ENCODE measurements at regions not wholly inside any gene's neighbourhood (a gene's known extent, or its start where the extent isn't known, plus 50 kb on each side); places are given as distances from the start of the nearest gene placed in this dataset.

GRCh38 chr13:22422023-22422422 lies 751.1 kb downstream of the FGF9 start:
- TF ChIP-seq, protein P1, sequence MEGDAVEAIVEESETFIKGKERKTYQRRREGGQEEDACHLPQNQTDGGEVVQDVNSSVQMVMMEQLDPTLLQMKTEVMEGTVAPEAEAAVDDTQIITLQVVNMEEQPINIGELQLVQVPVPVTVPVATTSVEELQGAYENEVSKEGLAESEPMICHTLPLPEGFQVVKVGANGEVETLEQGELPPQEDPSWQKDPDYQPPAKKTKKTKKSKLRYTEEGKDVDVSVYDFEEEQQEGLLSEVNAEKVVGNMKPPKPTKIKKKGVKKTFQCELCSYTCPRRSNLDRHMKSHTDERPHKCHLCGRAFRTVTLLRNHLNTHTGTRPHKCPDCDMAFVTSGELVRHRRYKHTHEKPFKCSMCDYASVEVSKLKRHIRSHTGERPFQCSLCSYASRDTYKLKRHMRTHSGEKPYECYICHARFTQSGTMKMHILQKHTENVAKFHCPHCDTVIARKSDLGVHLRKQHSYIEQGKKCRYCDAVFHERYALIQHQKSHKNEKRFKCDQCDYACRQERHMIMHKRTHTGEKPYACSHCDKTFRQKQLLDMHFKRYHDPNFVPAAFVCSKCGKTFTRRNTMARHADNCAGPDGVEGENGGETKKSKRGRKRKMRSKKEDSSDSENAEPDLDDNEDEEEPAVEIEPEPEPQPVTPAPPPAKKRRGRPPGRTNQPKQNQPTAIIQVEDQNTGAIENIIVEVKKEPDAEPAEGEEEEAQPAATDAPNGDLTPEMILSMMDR (IDR thresholded peaks at IDR 0.05; ENCODE audit: control insufficient read depth, extremely low read depth, insufficient read depth), result no peak
- H3K4me3 ChIP-seq (ENCODE audit: low read depth, low read length), result no peak overlapping the region
- DNase-seq (ENCODE audit: low read depth), result no peak

- TF ChIP-seq, protein P1 (IDR thresholded peaks at IDR 0.05; ENCODE audit: control insufficient read depth, extremely low read depth, insufficient read depth), result no peak
Measured at GRCh38 chr13:22422712-22423111, 751.8 kb downstream of the FGF9 start.

GRCh38 chr13:22423261-22423660 lies 752.4 kb downstream of the FGF9 start:
- H3K4me3 ChIP-seq (ENCODE audit: low read depth, low read length), result no peak overlapping the region
- TF ChIP-seq, protein P1 (IDR thresholded peaks at IDR 0.05; ENCODE audit: control insufficient read depth, extremely low read depth, insufficient read depth), result no peak
- DNase-seq (ENCODE audit: low read depth), result no peak

More at GRCh38 chr13:22422712-22423111, 751.8 kb downstream of the FGF9 start:
- DNase-seq (ENCODE audit: low read depth), result no peak
- no peak overlapping the region for H3K4me3 ChIP-seq (ENCODE audit: low read depth, low read length)

DNA sequence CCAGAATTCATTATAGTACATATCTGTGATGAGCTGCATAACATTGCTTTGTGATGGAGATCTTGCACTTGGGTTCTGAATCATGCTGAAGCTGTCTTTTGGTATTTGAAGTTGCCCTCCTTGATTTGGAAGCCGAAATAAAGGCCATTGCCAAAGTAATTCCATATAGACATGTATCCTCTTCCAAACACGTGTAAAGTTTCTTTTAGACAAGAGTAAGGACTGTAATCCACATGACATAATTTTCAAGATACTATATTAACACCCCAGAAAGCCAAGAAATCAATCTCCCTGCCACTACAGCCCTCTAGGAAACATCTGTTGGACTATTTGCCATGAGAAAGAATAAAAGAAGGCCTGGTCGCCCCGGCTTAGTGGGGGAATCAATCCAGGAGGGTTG lies 754.2 kb downstream of the FGF9 start:
- DNase-seq (ENCODE audit: low read depth), result no peak
- no peak overlapping the region for H3K4me3 ChIP-seq (ENCODE audit: low read depth, low read length)
- TF ChIP-seq, protein P1 (IDR thresholded peaks at IDR 0.05; ENCODE audit: control insufficient read depth, extremely low read depth, insufficient read depth), result no peak

DNA sequence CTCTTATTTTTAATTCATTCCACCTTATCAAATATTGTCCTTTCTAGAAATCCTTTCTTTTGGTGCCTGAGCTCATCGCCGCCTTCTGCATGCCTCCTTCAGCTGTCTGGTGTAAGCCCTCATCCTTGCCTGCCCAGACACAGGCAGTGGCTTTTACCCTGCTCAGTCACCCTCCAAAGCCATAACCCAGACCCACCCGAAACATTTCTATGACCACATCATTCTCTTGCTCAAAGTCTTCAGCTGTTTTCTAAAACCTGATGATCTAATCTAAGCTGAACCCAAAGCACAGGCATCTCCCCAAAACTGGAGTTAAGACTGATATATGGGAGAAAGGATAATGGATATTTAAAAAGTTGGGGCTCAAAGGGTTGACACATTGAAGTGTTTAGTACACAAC lies 753.7 kb upstream of the SGCG start:
- no peak for DNase-seq (ENCODE audit: low read depth)
- no peak overlapping the region for H3K4me3 ChIP-seq (ENCODE audit: low read depth, low read length)
- TF ChIP-seq, protein P1 (IDR thresholded peaks at IDR 0.05; ENCODE audit: control insufficient read depth, extremely low read depth, insufficient read depth), result no peak

DNA sequence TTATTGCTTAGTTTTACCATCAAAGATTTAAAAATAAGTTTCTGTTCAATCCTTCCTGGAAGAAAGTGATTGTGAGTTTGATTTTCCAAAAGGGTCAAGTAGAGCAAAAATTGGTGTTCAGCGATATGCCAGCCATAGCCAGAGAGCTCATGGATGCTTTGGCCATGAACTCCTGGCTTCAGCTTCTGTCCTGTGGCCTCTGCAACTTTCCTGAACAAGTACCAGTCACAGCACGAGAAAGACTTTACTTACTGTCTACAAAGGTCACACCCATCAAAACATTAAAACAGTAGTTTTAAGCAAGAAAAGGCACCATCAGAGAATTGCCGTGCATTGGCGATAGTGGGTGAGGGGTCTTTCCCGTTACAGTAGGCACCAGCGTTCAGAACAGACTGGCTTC lies 753.0 kb upstream of the SGCG start:
- TF ChIP-seq, protein P1 (IDR thresholded peaks at IDR 0.05; ENCODE audit: control insufficient read depth, extremely low read depth, insufficient read depth), result no peak
- H3K4me3 ChIP-seq (ENCODE audit: low read depth, low read length), result no peak overlapping the region

DNA sequence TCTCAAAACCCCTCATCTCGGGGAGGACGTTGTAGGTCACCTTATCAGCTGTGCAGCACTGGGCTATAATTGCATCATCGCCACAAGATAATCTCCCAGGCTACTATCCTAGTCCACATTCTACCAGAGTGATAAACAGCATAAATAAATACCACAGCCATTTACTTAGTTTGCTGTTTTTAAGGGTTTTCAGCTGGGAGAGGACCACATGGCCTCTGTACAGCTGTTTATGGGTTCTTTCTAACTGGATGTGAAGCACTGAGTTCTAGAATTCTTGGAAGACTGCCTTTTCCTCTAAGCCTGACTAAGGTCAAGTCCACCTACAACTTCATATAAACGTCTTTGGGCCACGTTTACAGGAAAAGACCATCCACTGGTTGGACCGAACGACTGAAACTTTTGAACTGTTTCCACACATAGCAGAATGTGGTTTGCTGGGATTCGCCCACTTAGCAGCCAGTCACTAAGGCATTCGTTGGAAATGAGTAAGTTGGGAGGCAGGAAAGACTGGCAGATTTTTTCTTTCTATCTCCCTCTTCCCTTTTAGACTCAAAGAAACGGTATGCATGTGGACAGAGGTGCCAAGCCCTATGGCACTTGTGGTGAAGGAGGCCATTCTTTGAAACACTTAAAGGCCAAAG lies 752.5 kb upstream of the SGCG start:
- no peak for DNase-seq (ENCODE audit: low read depth)
- no peak overlapping the region for H3K4me3 ChIP-seq (ENCODE audit: low read depth, low read length)
- TF ChIP-seq, protein P1 (IDR thresholded peaks at IDR 0.05; ENCODE audit: control insufficient read depth, extremely low read depth, insufficient read depth), result no peak

More for the DNA sequence above, 753.0 kb upstream of the SGCG start:
- DNase-seq (ENCODE audit: low read depth), result no peak
